OCI-LY3 (cell line): ENCODE measurements at regions not wholly inside any gene's neighbourhood (a gene's known extent, or its start where the extent isn't known, plus 50 kb on each side); places are given as distances from the start of the nearest gene placed in this dataset.

ENCODE experiments used
- H2AFZ ChIP-seq: fragments of 200-600, 300-600 bp; shearing (Covaris generic); 2 replicates; pipeline ENCODE4 v1.6.0; 2014; ENCODE audit warnings: antibody characterized with exemption, low read depth, low read length
- H3K27ac ChIP-seq: fragments of 200-600, 300-600 bp; sonication (generic); 2 replicates; pipeline ENCODE4 v1.5.1; 2014; ENCODE audit warnings: mild to moderate bottlenecking, low read length, moderate library complexity, mixed read lengths
- H3K27me3 ChIP-seq: fragments of 200-600, 300-600 bp; sonication (generic); 2 replicates; pipeline ENCODE4 v1.6.1; 2014; ENCODE audit warnings: low read depth, low read length, mixed read lengths
- H3K36me3 ChIP-seq: fragments of 200-600, 300-600 bp; sonication (generic); replicated peaks from 2 replicates; pipeline ENCODE3; 2014; ENCODE audit warnings: low read depth, low read length, mixed read lengths
- H3K4me1 ChIP-seq: fragments of 300-600, 200-600 bp; sonication (generic); 2 replicates; pipeline ENCODE4 v1.6.1; 2014; ENCODE audit warnings: low read length, mixed read lengths
- H3K4me2 ChIP-seq: fragments of 200-600, 300-600 bp; sonication (generic); 2 replicates; pipeline ENCODE4 v1.6.1; 2014; ENCODE audit warnings: low read length, mixed read lengths
- H3K4me3 ChIP-seq: fragments of 300-600, 200-600 bp; sonication (generic); 2 replicates; pipeline ENCODE4 v1.5.1; 2014; ENCODE audit warnings: antibody characterized with exemption, mild to moderate bottlenecking, low read length, moderate library complexity
- H3K79me2 ChIP-seq: fragments of 300-600, 200-600 bp; shearing (Covaris generic); 2 replicates; pipeline ENCODE4 v1.6.1; 2014; ENCODE audit warnings: mild to moderate bottlenecking, low read length, mixed read lengths
- H3K9ac ChIP-seq: fragments of 300-600, 200-600 bp; shearing (Covaris generic); 2 replicates; pipeline ENCODE4 v1.6.0; 2014; ENCODE audit warnings: mild to moderate bottlenecking, low read length, moderate library complexity
- H3K9me3 ChIP-seq: fragments of 200-600, 300-600 bp; shearing (Covaris generic); 2 replicates; pipeline ENCODE4 v1.6.1; 2014; ENCODE audit warnings: low read length, mixed read lengths; ENCODE audit not compliant: insufficient read depth
- H4K20me1 ChIP-seq: fragments of 200-600, 300-600 bp; sonication (generic); 2 replicates; pipeline ENCODE4 v1.6.1; 2016; ENCODE audit warnings: low read length, mixed read lengths; ENCODE audit not compliant: insufficient read depth
- EZH2phosphoT487 ChIP-seq: fragments of 200-600 bp; shearing (Covaris generic); IDR thresholded peaks from 2 replicates; pipeline ENCODE4 v1.6.1; 2018; ENCODE audit warnings: antibody characterized with exemption, mixed run types, low read depth
- TF ChIP-seq, protein P1 (sequence below): fragments of 200-600, 300-600 bp; sonication (generic); IDR thresholded peaks from 2 replicates; pipeline ENCODE4 v1.5.1; 2014; ENCODE audit warnings: antibody characterized with exemption, low read length, low read depth

DNA sequence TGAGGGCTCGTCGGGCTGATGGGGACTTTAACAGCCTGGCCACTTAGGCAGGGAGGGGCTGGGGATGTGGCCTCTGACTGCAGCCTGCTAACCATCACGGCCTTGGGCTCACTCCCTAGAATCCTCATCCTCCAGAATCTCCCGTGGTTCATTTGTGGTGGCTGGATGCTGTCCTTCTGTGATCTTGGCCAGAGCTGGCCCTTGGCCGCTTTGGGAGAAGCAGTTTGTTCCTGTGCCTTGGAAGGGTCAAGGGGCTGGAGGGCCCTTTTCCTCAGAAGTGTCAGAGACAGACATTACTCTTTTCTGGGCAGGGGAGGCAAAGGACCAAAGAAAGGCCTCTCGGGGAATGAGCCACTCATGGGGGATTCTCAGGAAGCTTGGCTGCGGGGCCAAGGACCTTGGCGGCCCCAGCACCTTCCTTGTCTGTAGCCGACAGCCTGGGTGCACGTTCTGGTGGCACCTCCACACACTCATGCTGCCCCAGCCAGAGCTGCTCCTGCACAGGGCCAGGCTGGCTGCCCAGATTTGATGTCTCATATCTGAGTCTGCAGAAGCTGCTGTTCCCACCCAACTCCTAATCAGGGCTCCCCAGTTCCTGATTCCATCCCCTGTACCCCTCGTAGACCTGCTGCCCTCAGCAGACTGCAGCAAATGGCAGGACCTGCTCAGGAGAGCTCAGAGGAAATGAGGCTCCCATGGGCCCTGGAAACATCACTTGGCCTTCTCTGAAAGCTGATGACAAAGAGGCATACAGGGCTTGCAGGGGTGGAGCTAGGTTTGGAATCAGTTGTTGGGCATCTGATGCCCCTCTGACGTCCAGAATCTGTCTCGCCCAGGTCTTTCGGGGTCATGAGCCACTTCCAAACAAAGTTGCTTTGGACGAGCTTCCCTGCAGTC, 107.7 kb downstream of the CTTN start:
- no peaks in the 10 kb centered on the region for H3K79me2 ChIP-seq
- H3K4me3 ChIP-seq = no peak overlapping the region
- peaks cover 7% of the 10 kb centered on the region for H3K4me1 ChIP-seq
- H3K27ac ChIP-seq = no peak overlapping the region
- no peak overlapping the region for H3K9ac ChIP-seq
- no peaks in the 10 kb centered on the region for H3K36me3 ChIP-seq
- TF ChIP-seq, protein P1, sequence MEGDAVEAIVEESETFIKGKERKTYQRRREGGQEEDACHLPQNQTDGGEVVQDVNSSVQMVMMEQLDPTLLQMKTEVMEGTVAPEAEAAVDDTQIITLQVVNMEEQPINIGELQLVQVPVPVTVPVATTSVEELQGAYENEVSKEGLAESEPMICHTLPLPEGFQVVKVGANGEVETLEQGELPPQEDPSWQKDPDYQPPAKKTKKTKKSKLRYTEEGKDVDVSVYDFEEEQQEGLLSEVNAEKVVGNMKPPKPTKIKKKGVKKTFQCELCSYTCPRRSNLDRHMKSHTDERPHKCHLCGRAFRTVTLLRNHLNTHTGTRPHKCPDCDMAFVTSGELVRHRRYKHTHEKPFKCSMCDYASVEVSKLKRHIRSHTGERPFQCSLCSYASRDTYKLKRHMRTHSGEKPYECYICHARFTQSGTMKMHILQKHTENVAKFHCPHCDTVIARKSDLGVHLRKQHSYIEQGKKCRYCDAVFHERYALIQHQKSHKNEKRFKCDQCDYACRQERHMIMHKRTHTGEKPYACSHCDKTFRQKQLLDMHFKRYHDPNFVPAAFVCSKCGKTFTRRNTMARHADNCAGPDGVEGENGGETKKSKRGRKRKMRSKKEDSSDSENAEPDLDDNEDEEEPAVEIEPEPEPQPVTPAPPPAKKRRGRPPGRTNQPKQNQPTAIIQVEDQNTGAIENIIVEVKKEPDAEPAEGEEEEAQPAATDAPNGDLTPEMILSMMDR = no peak
- TF ChIP-seq EZH2phosphoT487 = no peak
- H4K20me1 ChIP-seq = no peaks in the 10 kb centered on the region
- no peaks in the 10 kb centered on the region for H3K9me3 ChIP-seq
- H3K27me3 ChIP-seq = peaks cover 11% of the 10 kb centered on the region; the same call in 1 of the 2 replicates
- H3K4me2 ChIP-seq = no peak overlapping the region
- no peak overlapping the region for H2AFZ ChIP-seq

- no peak overlapping the region for H3K9ac ChIP-seq
- H3K27me3 ChIP-seq = peaks cover 17% of the 10 kb centered on the region; the same call in 1 of the 2 replicates
- H3K27ac ChIP-seq = no peak overlapping the region
- H3K9me3 ChIP-seq = 0 out of 2 replicates have a peak, but pooled peaks cover 5% of the 10 kb centered on the region
- no peaks in the 10 kb centered on the region for H3K36me3 ChIP-seq
- H4K20me1 ChIP-seq = no peaks in the 10 kb centered on the region
- H3K4me1 ChIP-seq = peaks cover 7% of the 10 kb centered on the region
- H2AFZ ChIP-seq = no peak overlapping the region
- H3K79me2 ChIP-seq = no peaks in the 10 kb centered on the region
- no peak for TF ChIP-seq EZH2phosphoT487
- TF ChIP-seq, protein P1 = no peak
- H3K4me2 ChIP-seq = no peak overlapping the region
- H3K4me3 ChIP-seq = no peak overlapping the region
Observed at GRCh38 chr11:70506658-70506970, 108.3 kb downstream of the CTTN start.

GRCh38 chr11:70506986-70507385, 108.7 kb downstream of the CTTN start:
- peaks cover 20% of the 10 kb centered on the region; the same call in 1 of the 2 replicates for H3K27me3 ChIP-seq
- no peak overlapping the region for H3K4me2 ChIP-seq
- H3K27ac ChIP-seq = no peak overlapping the region
- no peaks in the 10 kb centered on the region for H3K36me3 ChIP-seq
- H3K9ac ChIP-seq = no peak overlapping the region
- peaks cover 9% of the 10 kb centered on the region; the same call in 1 of the 2 replicates for H3K9me3 ChIP-seq
- H2AFZ ChIP-seq = no peak overlapping the region
- peaks cover 7% of the 10 kb centered on the region for H3K4me1 ChIP-seq
- no peak overlapping the region for H3K4me3 ChIP-seq
- TF ChIP-seq, protein P1 = no peak
- no peak for TF ChIP-seq EZH2phosphoT487
- H3K79me2 ChIP-seq = no peaks in the 10 kb centered on the region
- H4K20me1 ChIP-seq = no peaks in the 10 kb centered on the region

- Histone ChIP-seq H3K36me3 (no peaks in the 10 kb centered on the region), H4K20me1 (no peaks in the 10 kb centered on the region), H2AFZ (no peak overlapping the region), H3K79me2 (no peaks in the 10 kb centered on the region), H3K4me1 (peaks cover 7% of the 10 kb centered on the region), H3K4me3 (no peak overlapping the region), H3K4me2 (no peak overlapping the region), H3K9me3 (peaks cover 15% of the 10 kb centered on the region), H3K27me3 (peaks cover 26% of the 10 kb centered on the region; the same call in 1 of the 2 replicates), H3K27ac (no peak overlapping the region), H3K9ac (no peak overlapping the region)
- no peak for TF ChIP-seq EZH2phosphoT487
- TF ChIP-seq, protein P1 = no peak
Observed at GRCh38 chr11:70507466-70508230, 109.3 kb downstream of the CTTN start.
